ENCODE measurements at regions not wholly inside any gene's neighbourhood (a gene's known extent, or its start where the extent isn't known, plus 50 kb on each side); places are given as distances from the start of the nearest gene placed in this dataset.
A peak's percentile ranks its signal among the peaks of the same experiment; 100 is the strongest.

- DNase-seq (ENCODE audit: low read depth) = no peak
Measured at GRCh38 chr10:28250782-28251181, 52.1 kb downstream of the MPP7 start.

GRCh38 chr10:28250358-28250757 lies 52.5 kb downstream of the MPP7 start:
- no peak for DNase-seq (ENCODE audit: low read depth)

- no peak for DNase-seq (ENCODE audit: low read depth)
Measured at GRCh38 chr10:28249512-28249911, 53.4 kb downstream of the MPP7 start.

- peak; percentile 51 for DNase-seq (ENCODE audit: low read depth)
Measured at GRCh38 chr10:28248092-28248491, 54.8 kb downstream of the MPP7 start.

GRCh38 chr10:28246023-28246422 lies 56.8 kb downstream of the MPP7 start:
- no peak for DNase-seq (ENCODE audit: low read depth)

GRCh38 chr10:28243923-28244322 lies 58.9 kb downstream of the MPP7 start:
- no peak for DNase-seq (ENCODE audit: low read depth)

- no peak for DNase-seq (ENCODE audit: low read depth)
Measured at GRCh38 chr10:28242555-28243204, 60.2 kb downstream of the MPP7 start.

- no peak for DNase-seq (ENCODE audit: low read depth)
Measured at GRCh38 chr10:28241741-28242399, 61.0 kb downstream of the MPP7 start.

- no peak for DNase-seq (ENCODE audit: low read depth)
Measured at GRCh38 chr10:28240400-28240799, 62.5 kb downstream of the MPP7 start.

- DNase-seq (ENCODE audit: low read depth) = no peak
Measured at GRCh38 chr10:28236591-28236990, 66.3 kb downstream of the MPP7 start.

GRCh38 chr10:28220811-28221210 lies 82.1 kb downstream of the MPP7 start:
- no peak for DNase-seq (ENCODE audit: low read depth)

- peak; percentile 33 for DNase-seq (ENCODE audit: low read depth)
Measured at GRCh38 chr10:28219251-28219650, 83.6 kb downstream of the MPP7 start.

GRCh38 chr10:28217848-28218247 lies 85.0 kb downstream of the MPP7 start:
- DNase-seq (ENCODE audit: low read depth) = peak; percentile 86

- no peak for DNase-seq (ENCODE audit: low read depth)
Measured at GRCh38 chr10:28215930-28216329, 86.9 kb downstream of the MPP7 start.

- no peak for DNase-seq (ENCODE audit: low read depth)
Measured at GRCh38 chr10:28214219-28214618, 88.6 kb downstream of the MPP7 start.

GRCh38 chr10:28211759-28212158 lies 91.1 kb downstream of the MPP7 start:
- DNase-seq (ENCODE audit: low read depth) = no peak

GRCh38 chr10:28207799-28208198 lies 95.1 kb downstream of the MPP7 start:
- no peak for DNase-seq (ENCODE audit: low read depth)

GRCh38 chr10:28202941-28203352 lies 99.9 kb downstream of the MPP7 start:
- peak; percentile 72 for DNase-seq (ENCODE audit: low read depth)

- DNase-seq (ENCODE audit: low read depth) = no peak
Measured at GRCh38 chr10:28201410-28202400, 101.2 kb downstream of the MPP7 start.

- peak; percentile 25 for DNase-seq (ENCODE audit: low read depth)
Measured at GRCh38 chr10:28200775-28201174, 102.1 kb downstream of the MPP7 start.

- no peak for DNase-seq (ENCODE audit: low read depth)
Measured at GRCh38 chr10:28199941-28200340, 102.9 kb downstream of the MPP7 start.

- no peak for DNase-seq (ENCODE audit: low read depth)
Measured at GRCh38 chr10:28190196-28190595, 112.7 kb downstream of the MPP7 start.

GRCh38 chr10:28188526-28188925 lies 114.3 kb downstream of the MPP7 start:
- DNase-seq (ENCODE audit: low read depth) = no peak

Measured in GM04503 (cell line).